ENCODE measurements at regions not wholly inside any gene's neighbourhood (a gene's known extent, or its start where the extent isn't known, plus 50 kb on each side); places are given as distances from the start of the nearest gene placed in this dataset.
"Not testable (repeated sequence)": the region's sequence is repeated elsewhere in the genome, so short reads cannot be mapped to it uniquely, and the experiment has no call there.

DNA sequence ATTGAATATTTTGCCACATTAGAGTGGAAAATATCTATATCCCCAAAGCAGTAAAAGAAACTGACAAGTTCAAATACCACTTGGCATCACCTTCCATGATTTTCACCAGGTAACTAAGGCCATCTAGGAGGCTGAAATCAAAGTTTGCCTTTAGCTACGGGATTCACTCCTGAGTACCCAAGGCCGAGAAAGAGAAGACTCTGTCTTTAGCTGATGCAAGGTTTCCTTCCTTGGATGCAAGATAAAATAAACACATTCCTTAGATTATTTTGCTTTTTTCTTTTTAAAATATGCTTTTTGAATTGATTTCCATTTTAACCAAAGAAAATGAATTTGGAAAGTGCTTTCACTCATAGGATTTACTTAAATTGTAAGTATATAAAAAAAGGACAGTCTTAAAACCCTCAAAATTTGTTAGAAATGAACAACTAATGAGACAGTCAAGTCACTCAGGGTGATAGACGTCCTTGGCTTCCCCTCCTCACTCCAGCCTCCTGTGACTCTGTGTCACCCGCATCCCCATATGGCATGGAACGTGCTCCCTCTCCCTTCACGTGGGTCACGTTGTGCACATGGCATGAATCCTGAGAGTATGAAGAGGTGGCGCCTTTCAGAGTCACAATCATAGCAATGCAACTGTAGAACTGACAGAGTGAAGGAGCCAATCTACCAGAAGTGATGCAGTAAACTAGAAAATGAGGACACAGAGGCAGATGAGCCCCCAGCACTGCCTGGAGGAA is 148.4 kb downstream of the RTP4 start:
- no peaks in the 10 kb centered on the region for H3K36me3 ChIP-seq (ENCODE audit: control insufficient read depth, insufficient read depth, low read length, severe bottlenecking)
- peaks cover 15% of the 10 kb centered on the region for H3K4me1 ChIP-seq (ENCODE audit: control insufficient read depth, insufficient read depth, low read length)
- no peaks in the 10 kb centered on the region for H3K27me3 ChIP-seq (replicated peaks; ENCODE audit: control insufficient read depth, insufficient read depth, low read length)
- H3K4me3 ChIP-seq (ENCODE audit: low read length), result no peak overlapping the region
- no peaks in the 10 kb centered on the region for H3K9me3 ChIP-seq (ENCODE audit: control insufficient read depth, low read length)
- no peak overlapping the region for H3K9ac ChIP-seq (ENCODE audit: low read length)
- peak; percentile 59 for DNase-seq (ENCODE audit: low read depth)

DNA sequence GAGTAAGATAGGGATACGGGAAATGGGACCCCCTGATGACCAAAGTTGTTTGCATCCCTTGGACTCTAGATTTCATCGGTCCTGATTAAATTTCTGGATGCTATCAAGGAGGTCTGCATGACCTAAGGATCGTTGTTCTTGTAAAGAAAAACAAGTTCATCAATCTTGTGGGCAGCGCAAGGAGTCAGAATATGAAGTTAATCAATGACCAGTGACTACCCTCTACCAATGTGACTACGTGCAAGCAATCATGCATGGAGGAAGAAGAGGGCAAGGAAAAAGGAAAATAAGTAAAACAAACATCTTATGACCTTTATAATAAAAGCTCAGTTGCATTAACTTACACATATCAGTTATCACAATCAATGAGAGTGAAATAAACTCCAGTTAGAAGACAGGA is 139.7 kb downstream of the RTP4 start:
- no peak overlapping the region for H3K9ac ChIP-seq (ENCODE audit: low read length)
- no peak for DNase-seq (ENCODE audit: low read depth)
- no peaks in the 10 kb centered on the region for H3K9me3 ChIP-seq (ENCODE audit: control insufficient read depth, low read length)
- no peaks in the 10 kb centered on the region for H3K36me3 ChIP-seq (ENCODE audit: control insufficient read depth, insufficient read depth, low read length, severe bottlenecking)
- H3K27me3 ChIP-seq (replicated peaks; ENCODE audit: control insufficient read depth, insufficient read depth, low read length), result no peaks in the 10 kb centered on the region
- H3K4me3 ChIP-seq (ENCODE audit: low read length), result no peak overlapping the region
- no peaks in the 10 kb centered on the region for H3K4me1 ChIP-seq (ENCODE audit: control insufficient read depth, insufficient read depth, low read length)

DNA sequence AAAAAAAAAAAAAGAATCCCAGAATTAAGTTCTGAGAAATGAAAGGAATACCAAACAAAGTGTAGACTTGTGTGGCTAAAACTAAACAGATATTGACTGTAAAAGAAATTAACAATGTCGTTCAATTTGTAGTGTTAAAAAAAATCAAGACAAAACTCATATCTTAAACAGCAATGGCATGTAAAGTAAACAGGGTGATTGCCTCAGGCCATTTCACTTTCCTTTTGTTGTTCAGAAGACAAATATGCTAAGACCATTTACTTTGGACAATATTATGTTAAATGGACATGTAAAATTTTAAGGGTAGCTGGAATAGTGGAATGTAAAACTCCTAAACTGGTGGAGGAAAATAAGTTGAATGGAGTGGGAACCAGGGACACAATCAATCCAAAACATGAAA is 139.1 kb downstream of the RTP4 start:
- no peaks in the 10 kb centered on the region for H3K27me3 ChIP-seq (replicated peaks; ENCODE audit: control insufficient read depth, insufficient read depth, low read length)
- DNase-seq (ENCODE audit: low read depth), result peak; percentile 55
- no peaks in the 10 kb centered on the region for H3K9me3 ChIP-seq (ENCODE audit: control insufficient read depth, low read length)
- no peaks in the 10 kb centered on the region for H3K4me1 ChIP-seq (ENCODE audit: control insufficient read depth, insufficient read depth, low read length)
- H3K36me3 ChIP-seq (ENCODE audit: control insufficient read depth, insufficient read depth, low read length, severe bottlenecking), result no peaks in the 10 kb centered on the region
- H3K4me3 ChIP-seq (ENCODE audit: low read length), result no peak overlapping the region
- no peak overlapping the region for H3K9ac ChIP-seq (ENCODE audit: low read length)

DNA sequence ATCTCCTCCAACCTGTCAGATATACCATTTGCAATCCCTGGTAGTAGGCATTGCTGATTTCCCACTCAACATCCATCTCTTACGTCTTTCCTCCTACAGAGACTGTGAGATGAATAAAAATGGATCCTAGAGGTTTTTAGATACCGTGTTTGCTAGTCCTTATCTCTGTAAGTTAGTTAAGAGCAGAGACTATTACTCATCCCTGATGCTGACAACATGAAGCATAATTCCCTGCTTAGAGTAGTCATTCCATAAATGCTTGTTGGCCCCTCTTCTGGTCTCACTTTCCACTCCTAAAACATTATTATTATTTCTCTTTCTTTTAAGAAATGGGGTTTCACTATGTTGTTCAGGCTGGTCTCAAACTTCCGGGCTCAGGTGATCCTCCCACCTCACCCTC is 136.2 kb downstream of the RTP4 start:
- H3K4me3 ChIP-seq (ENCODE audit: low read length), result no peak overlapping the region
- no peaks in the 10 kb centered on the region for H3K36me3 ChIP-seq (ENCODE audit: control insufficient read depth, insufficient read depth, low read length, severe bottlenecking)
- no peaks in the 10 kb centered on the region for H3K4me1 ChIP-seq (ENCODE audit: control insufficient read depth, insufficient read depth, low read length)
- H3K9ac ChIP-seq (ENCODE audit: low read length), result no peak overlapping the region
- no peaks in the 10 kb centered on the region for H3K9me3 ChIP-seq (ENCODE audit: control insufficient read depth, low read length)
- H3K27me3 ChIP-seq (replicated peaks; ENCODE audit: control insufficient read depth, insufficient read depth, low read length), result no peaks in the 10 kb centered on the region
- DNase-seq (ENCODE audit: low read depth), result no peak

DNA sequence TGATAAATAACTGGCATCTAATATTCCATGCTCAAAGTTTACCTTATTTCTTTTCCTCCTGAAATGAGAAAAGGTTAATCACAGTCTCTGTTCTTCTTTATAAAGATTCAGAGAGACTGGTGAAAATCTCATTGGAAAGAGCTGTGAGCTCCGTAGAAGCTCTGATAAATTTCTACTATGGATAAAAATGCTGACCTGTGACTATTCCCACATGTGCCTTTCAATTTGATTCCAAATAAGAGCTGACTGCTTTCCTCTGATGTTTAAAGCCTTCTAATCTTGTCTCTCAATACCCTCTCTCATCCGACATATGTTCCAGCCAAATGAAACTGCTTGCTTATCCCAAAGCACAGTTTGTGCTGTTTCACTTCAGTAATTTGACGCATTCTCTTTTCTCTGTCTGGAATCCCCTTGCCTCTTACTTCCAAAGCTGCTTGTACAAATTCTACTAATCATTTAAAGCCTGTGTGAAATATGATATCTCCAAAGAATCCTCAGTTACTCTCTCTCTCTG is 130.1 kb downstream of the RTP4 start:
- DNase-seq (ENCODE audit: low read depth), result peak; percentile 16
- no peaks in the 10 kb centered on the region for H3K4me1 ChIP-seq (ENCODE audit: control insufficient read depth, insufficient read depth, low read length)
- peaks cover 3% of the 10 kb centered on the region for H3K9me3 ChIP-seq (ENCODE audit: control insufficient read depth, low read length)
- peaks cover 8% of the 10 kb centered on the region for H3K27me3 ChIP-seq (replicated peaks; ENCODE audit: control insufficient read depth, insufficient read depth, low read length)
- H3K4me3 ChIP-seq (ENCODE audit: low read length), result no peak overlapping the region
- H3K9ac ChIP-seq (ENCODE audit: low read length), result no peak overlapping the region
- no peaks in the 10 kb centered on the region for H3K36me3 ChIP-seq (ENCODE audit: control insufficient read depth, insufficient read depth, low read length, severe bottlenecking)

DNA sequence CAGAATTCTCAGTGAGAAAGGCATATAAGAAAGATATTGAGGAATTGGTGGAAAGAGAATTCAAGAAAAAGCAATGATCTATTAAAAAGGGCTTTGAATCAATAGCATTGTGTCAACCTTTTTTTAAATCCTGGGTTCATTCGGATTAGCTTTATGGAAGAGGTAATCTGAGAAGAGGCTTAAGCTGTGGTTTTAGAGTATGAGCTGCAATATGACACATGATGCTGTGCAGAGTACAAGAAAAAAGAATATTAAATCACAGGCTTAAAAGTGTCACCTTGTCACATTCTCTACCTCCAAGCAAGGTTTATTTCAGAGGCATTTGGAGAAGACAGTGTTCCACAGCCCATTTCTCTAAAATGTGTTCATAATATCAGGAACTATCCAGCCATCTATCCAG is 128.9 kb downstream of the RTP4 start:
- DNase-seq (ENCODE audit: low read depth), result no peak
- Histone ChIP-seq H3K36me3 (ENCODE audit: control insufficient read depth, insufficient read depth, low read length, severe bottlenecking) (no peaks in the 10 kb centered on the region), H3K27me3 (replicated peaks; ENCODE audit: control insufficient read depth, insufficient read depth, low read length) (peaks cover 8% of the 10 kb centered on the region), H3K9ac (ENCODE audit: low read length) (no peak overlapping the region), H3K4me1 (ENCODE audit: control insufficient read depth, insufficient read depth, low read length) (no peaks in the 10 kb centered on the region), H3K4me3 (ENCODE audit: low read length) (no peak overlapping the region), H3K9me3 (ENCODE audit: control insufficient read depth, low read length) (peaks cover 14% of the 10 kb centered on the region)

DNA sequence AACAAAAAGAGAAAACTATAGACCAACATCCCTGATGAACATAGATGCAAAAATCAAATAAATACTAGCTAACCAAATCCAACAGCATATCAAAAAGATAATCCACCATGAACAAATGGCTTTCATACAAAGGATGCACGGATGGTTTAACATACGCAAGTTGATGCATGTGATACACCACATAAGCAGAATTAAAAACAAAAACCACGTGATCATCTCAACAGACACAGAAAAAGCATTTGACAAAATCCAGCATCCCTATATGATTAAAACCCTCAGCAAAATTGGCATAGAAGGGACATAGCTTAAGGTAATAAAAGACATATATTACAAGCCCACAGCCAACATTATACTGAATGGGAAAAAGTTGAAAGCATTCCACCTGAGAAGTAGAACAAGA is 125.9 kb downstream of the RTP4 start:
- not testable (repeated sequence) for H3K9ac ChIP-seq (ENCODE audit: low read length); H3K4me3 ChIP-seq (ENCODE audit: low read length); H3K4me1 ChIP-seq (ENCODE audit: control insufficient read depth, insufficient read depth, low read length); H3K27me3 ChIP-seq (replicated peaks; ENCODE audit: control insufficient read depth, insufficient read depth, low read length); H3K36me3 ChIP-seq (ENCODE audit: control insufficient read depth, insufficient read depth, low read length, severe bottlenecking); DNase-seq (ENCODE audit: low read depth)
- H3K9me3 ChIP-seq (ENCODE audit: control insufficient read depth, low read length), result peaks cover 15% of the 10 kb centered on the region

DNA sequence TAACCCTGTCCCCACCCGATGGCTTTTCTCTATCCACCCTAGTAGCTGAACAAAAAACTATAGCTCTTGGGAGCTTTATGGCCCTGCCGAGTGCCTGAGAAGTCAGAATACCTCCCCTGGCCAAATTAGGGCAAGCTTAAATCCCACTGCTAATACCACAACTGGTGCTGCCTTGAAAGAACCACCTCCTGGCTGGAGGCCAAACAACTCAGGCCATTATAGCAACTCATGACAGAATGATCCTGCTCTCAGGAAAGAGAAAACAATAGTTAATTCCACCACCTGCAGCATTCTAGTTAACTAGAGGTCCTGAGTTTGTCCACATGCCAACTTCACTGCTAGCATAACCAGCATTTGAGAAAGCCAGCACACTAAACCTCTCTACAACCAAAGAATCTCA is 123.2 kb downstream of the RTP4 start:
- peaks cover 19% of the 10 kb centered on the region for H3K9me3 ChIP-seq (ENCODE audit: control insufficient read depth, low read length)
- H3K4me1 ChIP-seq (ENCODE audit: control insufficient read depth, insufficient read depth, low read length), result no peaks in the 10 kb centered on the region
- no peak overlapping the region for H3K9ac ChIP-seq (ENCODE audit: low read length)
- H3K27me3 ChIP-seq (replicated peaks; ENCODE audit: control insufficient read depth, insufficient read depth, low read length), result no peaks in the 10 kb centered on the region
- no peak for DNase-seq (ENCODE audit: low read depth)
- H3K4me3 ChIP-seq (ENCODE audit: low read length), result no peak overlapping the region
- H3K36me3 ChIP-seq (ENCODE audit: control insufficient read depth, insufficient read depth, low read length, severe bottlenecking), result no peaks in the 10 kb centered on the region

DNA sequence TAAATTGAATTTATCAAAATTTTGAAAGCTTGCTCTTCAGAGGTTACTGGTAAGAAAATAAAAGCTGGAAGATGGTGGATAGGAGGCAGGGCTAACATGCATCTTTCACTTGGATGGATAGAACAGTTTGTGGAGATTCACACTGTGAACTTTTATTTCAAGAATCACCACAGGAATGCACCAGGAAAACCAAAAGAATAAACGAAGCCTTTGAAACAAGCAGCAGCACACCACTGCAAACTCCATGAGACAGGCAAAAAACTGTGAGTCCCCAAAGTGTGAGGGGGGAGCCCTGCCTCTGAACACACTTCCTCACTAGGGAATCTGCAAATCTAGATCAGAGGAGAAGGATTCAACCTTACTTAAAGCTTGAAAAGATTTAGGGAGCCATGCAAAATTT is 122.2 kb downstream of the RTP4 start:
- no peak overlapping the region for H3K9ac ChIP-seq (ENCODE audit: low read length)
- H3K4me1 ChIP-seq (ENCODE audit: control insufficient read depth, insufficient read depth, low read length), result no peaks in the 10 kb centered on the region
- no peak overlapping the region for H3K4me3 ChIP-seq (ENCODE audit: low read length)
- H3K27me3 ChIP-seq (replicated peaks; ENCODE audit: control insufficient read depth, insufficient read depth, low read length), result no peaks in the 10 kb centered on the region
- no peak for DNase-seq (ENCODE audit: low read depth)
- peaks cover 19% of the 10 kb centered on the region for H3K9me3 ChIP-seq (ENCODE audit: control insufficient read depth, low read length)
- no peaks in the 10 kb centered on the region for H3K36me3 ChIP-seq (ENCODE audit: control insufficient read depth, insufficient read depth, low read length, severe bottlenecking)

DNA sequence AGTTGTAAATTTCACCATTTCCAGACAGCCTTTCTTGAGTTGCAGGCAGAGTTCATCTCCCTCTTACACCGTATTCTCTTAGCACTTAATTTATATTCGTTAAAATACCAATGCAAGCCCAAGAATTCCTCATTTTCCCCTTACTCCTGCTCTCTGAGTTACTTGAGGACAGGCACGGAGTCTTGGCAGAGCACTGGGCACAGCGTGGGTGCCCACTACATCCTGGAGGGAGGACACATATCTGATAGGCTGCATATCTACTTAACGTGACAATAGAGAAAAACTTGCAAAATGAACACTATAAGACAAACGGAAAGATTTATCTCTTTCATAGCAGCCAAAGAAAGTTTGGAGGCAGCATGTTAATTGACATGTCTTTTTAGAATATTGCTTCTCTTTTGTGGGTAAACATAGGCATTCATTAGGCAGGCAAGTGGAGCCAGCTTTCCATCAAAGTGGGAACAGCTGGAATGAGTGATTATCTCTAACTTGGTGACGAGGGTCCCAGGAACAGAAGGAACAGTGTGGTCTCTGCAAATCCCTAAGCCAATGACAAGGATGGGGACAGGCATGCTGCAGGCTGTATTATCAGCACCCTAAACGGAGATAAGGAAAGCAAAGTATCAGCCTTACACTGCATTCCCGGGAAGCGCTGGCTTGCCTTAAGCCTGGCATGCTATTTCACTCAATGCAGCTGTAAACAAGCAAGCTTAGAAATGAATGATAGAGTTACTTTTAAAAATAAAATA is 116.5 kb downstream of the RTP4 start:
- Histone ChIP-seq H3K9me3 (ENCODE audit: control insufficient read depth, low read length) (peaks cover 4% of the 10 kb centered on the region), H3K36me3 (ENCODE audit: control insufficient read depth, insufficient read depth, low read length, severe bottlenecking) (no peaks in the 10 kb centered on the region), H3K27me3 (replicated peaks; ENCODE audit: control insufficient read depth, insufficient read depth, low read length) (peaks cover 5% of the 10 kb centered on the region), H3K4me3 (ENCODE audit: low read length) (no peak overlapping the region), H3K9ac (ENCODE audit: low read length) (no peak overlapping the region), H3K4me1 (ENCODE audit: control insufficient read depth, insufficient read depth, low read length) (no peaks in the 10 kb centered on the region)
- DNase-seq (ENCODE audit: low read depth), result no peak

DNA sequence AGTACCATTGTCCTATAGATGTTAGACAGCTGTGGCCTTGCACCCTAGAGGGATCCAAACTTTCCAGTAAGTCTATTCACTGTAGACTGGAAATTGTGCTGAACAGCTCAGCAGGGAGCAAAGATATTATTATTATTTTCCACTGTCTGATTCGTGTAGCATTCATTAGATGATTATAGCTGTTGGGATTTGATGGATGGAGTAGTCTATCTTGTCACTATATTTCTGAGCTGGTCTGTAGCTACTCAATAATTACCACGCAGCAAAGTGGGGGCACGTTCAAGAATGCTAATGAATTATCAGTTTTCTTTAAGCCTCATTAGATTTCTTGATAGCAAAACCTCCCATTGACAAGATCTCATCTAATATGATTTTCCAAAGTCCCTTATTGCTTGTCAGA is 113.2 kb downstream of the RTP4 start:
- Histone ChIP-seq H3K36me3 (ENCODE audit: control insufficient read depth, insufficient read depth, low read length, severe bottlenecking) (no peaks in the 10 kb centered on the region), H3K4me1 (ENCODE audit: control insufficient read depth, insufficient read depth, low read length) (no peaks in the 10 kb centered on the region), H3K4me3 (ENCODE audit: low read length) (no peak overlapping the region), H3K9me3 (ENCODE audit: control insufficient read depth, low read length) (peaks cover 4% of the 10 kb centered on the region), H3K27me3 (replicated peaks; ENCODE audit: control insufficient read depth, insufficient read depth, low read length) (peaks cover 5% of the 10 kb centered on the region), H3K9ac (ENCODE audit: low read length) (no peak overlapping the region)
- DNase-seq (ENCODE audit: low read depth), result no peak
